ENCODE measurements at regions not wholly inside any gene's neighbourhood (a gene's known extent, or its start where the extent isn't known, plus 50 kb on each side); places are given as distances from the start of the nearest gene placed in this dataset.
"Not testable (repeated sequence)": the region's sequence is repeated elsewhere in the genome, so short reads cannot be mapped to it uniquely, and the experiment has no call there.

DNA sequence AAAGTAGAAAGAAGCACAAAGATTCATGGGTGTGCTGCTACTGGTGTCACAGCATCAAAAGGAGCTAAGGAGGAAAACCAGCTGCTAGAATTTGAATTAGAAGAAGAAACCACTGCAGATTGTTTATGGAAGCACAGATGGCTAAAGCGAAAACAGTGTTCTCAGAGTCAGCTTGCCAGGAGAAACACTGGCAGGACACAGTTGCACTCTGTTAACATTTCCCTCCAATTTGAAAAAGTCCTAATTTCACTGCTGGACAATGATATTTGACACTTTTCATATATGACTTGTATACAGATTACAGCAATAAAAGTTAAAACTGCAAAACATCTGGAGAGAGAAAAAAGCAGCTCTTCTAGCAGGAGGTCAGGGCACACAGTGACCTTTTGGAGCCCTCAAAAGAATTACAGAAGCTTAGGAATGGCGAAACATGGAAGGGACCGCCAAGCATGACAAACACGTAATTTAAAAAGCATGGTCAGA lies 314.5 kb downstream of the COL12A1 start:
- DNase-seq = peak in 1 of 2 donors; percentile 8
- H3K4me1 ChIP-seq (ENCODE audit: control insufficient read depth in 3 of 3, insufficient read depth in 2 of 3, low read depth in 1 of 3, low read length in 2 of 3) = no peaks in the 10 kb centered on the region
- no peak for FAIRE-seq
- H3K27ac ChIP-seq (ENCODE audit: low read depth in 1 of 3, low read length in 2 of 3) = no peak overlapping the region
- no peaks in the 10 kb centered on the region for H3K36me3 ChIP-seq (ENCODE audit: control insufficient read depth in 3 of 3, insufficient read depth in 2 of 3, low read depth in 1 of 3, low read length in 3 of 3)
- H3K9me3 ChIP-seq (ENCODE audit: control insufficient read depth in 2 of 2, insufficient read depth in 1 of 2, low read depth in 1 of 2, low read length in 1 of 2) = no peaks in the 10 kb centered on the region
- 57 to 87% (median 69%) methylated on average over 4 of the region's 4 CpGs for WGBS, 3 donors
- no peaks in the 10 kb centered on the region for H3K27me3 ChIP-seq (ENCODE audit: control insufficient read depth in 3 of 3, insufficient read depth in 3 of 3, low read length in 3 of 3)
- H3K4me3 ChIP-seq (ENCODE audit: low read depth in 1 of 3, low read length in 3 of 3) = no peak overlapping the region

DNA sequence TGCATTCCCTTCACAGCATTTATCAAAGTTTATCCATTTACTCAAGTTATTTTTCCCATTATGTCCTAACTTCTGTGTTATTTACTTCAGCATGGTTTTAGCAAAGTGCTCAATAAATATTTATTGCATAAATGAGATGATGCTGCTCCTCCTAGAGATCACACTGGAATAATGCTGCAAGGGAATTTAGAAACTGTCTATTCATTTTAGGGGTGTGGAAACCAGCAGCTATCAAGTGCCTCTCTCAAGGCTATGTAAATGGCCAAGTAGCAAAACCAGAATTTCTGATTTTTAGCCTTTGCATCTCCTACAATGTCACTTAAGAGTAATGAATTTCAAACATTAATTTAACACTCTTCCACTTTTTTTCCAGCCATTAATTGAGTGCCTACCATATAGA lies 316.2 kb downstream of the COL12A1 start:
- no peak overlapping the region for H3K4me3 ChIP-seq (ENCODE audit: low read depth in 1 of 3, low read length in 3 of 3)
- H3K27ac ChIP-seq (ENCODE audit: low read depth in 1 of 3, low read length in 2 of 3) = no peak overlapping the region
- H3K4me1 ChIP-seq (ENCODE audit: control insufficient read depth in 3 of 3, insufficient read depth in 2 of 3, low read depth in 1 of 3, low read length in 2 of 3) = no peaks in the 10 kb centered on the region
- H3K36me3 ChIP-seq (ENCODE audit: control insufficient read depth in 3 of 3, insufficient read depth in 2 of 3, low read depth in 1 of 3, low read length in 3 of 3) = no peaks in the 10 kb centered on the region
- H3K27me3 ChIP-seq (ENCODE audit: control insufficient read depth in 3 of 3, insufficient read depth in 3 of 3, low read length in 3 of 3) = no peaks in the 10 kb centered on the region
- no peak for FAIRE-seq
- no peaks in the 10 kb centered on the region for H3K9me3 ChIP-seq (ENCODE audit: control insufficient read depth in 2 of 2, insufficient read depth in 1 of 2, low read depth in 1 of 2, low read length in 1 of 2)
- DNase-seq = no peak

DNA sequence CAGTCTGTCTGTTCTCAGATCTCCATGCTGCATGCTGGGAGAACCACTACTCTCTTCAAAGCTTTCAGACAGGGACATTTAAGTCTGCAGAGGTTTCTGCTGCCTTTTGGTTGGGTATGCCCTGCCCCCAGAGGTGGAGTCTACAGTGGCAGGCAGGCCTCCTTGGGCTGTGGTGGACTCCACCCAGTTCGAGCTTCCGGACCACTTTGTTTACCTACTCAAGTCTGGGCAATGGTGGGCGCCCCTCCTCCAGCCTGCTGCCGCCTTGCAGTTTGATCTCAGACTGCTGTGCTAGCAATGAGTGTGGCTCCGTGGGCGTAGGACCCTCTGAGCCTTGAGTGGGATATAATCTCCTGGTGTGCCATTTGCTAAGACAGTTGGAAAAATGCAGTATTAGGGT lies 317.1 kb downstream of the COL12A1 start:
- WGBS, 3 donors = 75% methylated on average over 6 of the region's 6 CpGs
- not testable (repeated sequence) for H3K9me3 ChIP-seq (ENCODE audit: control insufficient read depth in 2 of 2, insufficient read depth in 1 of 2, low read depth in 1 of 2, low read length in 1 of 2); H3K27ac ChIP-seq (ENCODE audit: low read depth in 1 of 3, low read length in 2 of 3); FAIRE-seq; DNase-seq; H3K27me3 ChIP-seq (ENCODE audit: control insufficient read depth in 3 of 3, insufficient read depth in 3 of 3, low read length in 3 of 3); H3K4me3 ChIP-seq (ENCODE audit: low read depth in 1 of 3, low read length in 3 of 3); H3K4me1 ChIP-seq (ENCODE audit: control insufficient read depth in 3 of 3, insufficient read depth in 2 of 3, low read depth in 1 of 3, low read length in 2 of 3); H3K36me3 ChIP-seq (ENCODE audit: control insufficient read depth in 3 of 3, insufficient read depth in 2 of 3, low read depth in 1 of 3, low read length in 3 of 3)

DNA sequence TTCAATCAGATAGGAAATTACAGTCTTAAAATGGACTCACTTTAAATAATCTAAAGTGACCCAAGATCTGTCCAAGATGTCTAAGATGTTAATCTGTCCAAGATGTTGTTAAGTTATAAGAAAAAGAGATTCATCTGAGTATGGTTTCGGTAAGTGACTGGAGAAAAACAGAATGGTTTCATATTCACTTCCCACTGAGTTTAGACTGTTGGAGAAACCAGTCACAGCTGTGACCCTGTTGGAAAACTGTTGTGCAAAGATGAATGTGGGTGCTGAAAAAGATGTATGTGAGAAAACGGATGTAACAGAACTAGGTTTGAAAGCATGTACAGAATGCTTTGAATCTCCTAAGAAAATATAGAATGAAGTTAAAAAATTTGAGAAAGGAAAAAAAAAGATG lies 325.9 kb downstream of the COL12A1 start:
- no peaks in the 10 kb centered on the region for H3K9me3 ChIP-seq (ENCODE audit: control insufficient read depth in 2 of 2, insufficient read depth in 1 of 2, low read depth in 1 of 2, low read length in 1 of 2)

DNA sequence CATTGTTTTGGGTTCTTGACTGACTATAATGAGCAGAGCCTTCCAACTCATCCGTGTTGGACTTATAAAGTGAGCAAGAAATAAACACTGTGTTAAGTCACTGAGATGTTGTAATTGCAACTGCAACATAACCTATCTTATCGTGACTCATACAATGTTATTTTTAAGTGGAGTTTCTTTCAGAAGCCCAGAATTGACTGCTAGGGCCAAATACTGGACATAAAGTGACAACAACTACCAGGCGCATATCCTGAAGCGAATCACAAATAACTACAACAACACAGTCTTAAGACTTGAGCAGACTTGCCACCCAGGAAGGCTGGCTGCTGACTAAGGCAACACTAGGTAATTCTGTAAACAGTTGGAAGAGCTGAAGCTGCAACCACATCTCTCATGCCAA lies 326.6 kb downstream of the COL12A1 start:
- Histone ChIP-seq H3K4me1 (ENCODE audit: control insufficient read depth in 3 of 3, insufficient read depth in 2 of 3, low read depth in 1 of 3, low read length in 2 of 3) (no peaks in the 10 kb centered on the region), H3K36me3 (ENCODE audit: control insufficient read depth in 3 of 3, insufficient read depth in 2 of 3, low read depth in 1 of 3, low read length in 3 of 3) (no peaks in the 10 kb centered on the region), H3K27ac (ENCODE audit: low read depth in 1 of 3, low read length in 2 of 3) (no peak overlapping the region), H3K9me3 (ENCODE audit: control insufficient read depth in 2 of 2, insufficient read depth in 1 of 2, low read depth in 1 of 2, low read length in 1 of 2) (no peaks in the 10 kb centered on the region), H3K27me3 (ENCODE audit: control insufficient read depth in 3 of 3, insufficient read depth in 3 of 3, low read length in 3 of 3) (no peaks in the 10 kb centered on the region), H3K4me3 (ENCODE audit: low read depth in 1 of 3, low read length in 3 of 3) (no peak overlapping the region)
- WGBS, 3 donors = 69 to 86% (median 85%) methylated on average over 4 of the region's 4 CpGs
- DNase-seq (no peak), FAIRE-seq (no peak)

More for the DNA sequence above, 325.9 kb downstream of the COL12A1 start:
- DNase-seq = no peak
- no peak overlapping the region for H3K4me3 ChIP-seq (ENCODE audit: low read depth in 1 of 3, low read length in 3 of 3)
- 69 to 86% (median 76%) methylated on average over 2 of the region's 2 CpGs for WGBS, 3 donors
- H3K27ac ChIP-seq (ENCODE audit: low read depth in 1 of 3, low read length in 2 of 3) = no peak overlapping the region
- H3K27me3 ChIP-seq (ENCODE audit: control insufficient read depth in 3 of 3, insufficient read depth in 3 of 3, low read length in 3 of 3) = no peaks in the 10 kb centered on the region
- H3K4me1 ChIP-seq (ENCODE audit: control insufficient read depth in 3 of 3, insufficient read depth in 2 of 3, low read depth in 1 of 3, low read length in 2 of 3) = no peaks in the 10 kb centered on the region
- H3K36me3 ChIP-seq (ENCODE audit: control insufficient read depth in 3 of 3, insufficient read depth in 2 of 3, low read depth in 1 of 3, low read length in 3 of 3) = no peaks in the 10 kb centered on the region
- no peak for FAIRE-seq

DNA sequence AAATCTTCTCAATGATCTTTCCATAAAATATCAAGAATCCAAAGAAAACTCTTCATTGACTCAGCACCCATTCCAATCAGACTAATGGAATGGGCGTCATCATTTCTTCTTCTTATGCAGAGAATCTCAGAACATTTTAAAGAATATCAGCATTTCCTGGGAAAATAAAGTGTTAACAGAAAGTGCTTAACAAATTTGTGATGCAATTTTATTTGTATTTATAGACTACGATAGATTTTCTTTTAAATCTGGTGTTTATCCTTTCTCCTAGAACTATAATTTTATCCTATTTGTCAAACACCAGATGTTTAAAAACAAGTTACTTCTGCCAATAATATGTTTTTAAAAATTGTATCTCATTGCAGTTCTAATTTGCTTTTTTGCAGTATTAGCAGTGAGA lies 330.7 kb downstream of the COL12A1 start:
- no peak overlapping the region for H3K4me3 ChIP-seq (ENCODE audit: low read depth in 1 of 3, low read length in 3 of 3)
- FAIRE-seq (no peak), DNase-seq (no peak)
- H3K4me1 ChIP-seq (ENCODE audit: control insufficient read depth in 3 of 3, insufficient read depth in 2 of 3, low read depth in 1 of 3, low read length in 2 of 3) = no peaks in the 10 kb centered on the region
- H3K9me3 ChIP-seq (ENCODE audit: control insufficient read depth in 2 of 2, insufficient read depth in 1 of 2, low read depth in 1 of 2, low read length in 1 of 2) = no peaks in the 10 kb centered on the region
- no peak overlapping the region for H3K27ac ChIP-seq (ENCODE audit: low read depth in 1 of 3, low read length in 2 of 3)
- WGBS, 3 donors = 79 to 91% (median 83%) methylated on average over 2 of the region's 2 CpGs
- H3K27me3 ChIP-seq (ENCODE audit: control insufficient read depth in 3 of 3, insufficient read depth in 3 of 3, low read length in 3 of 3) = no peaks in the 10 kb centered on the region
- no peaks in the 10 kb centered on the region for H3K36me3 ChIP-seq (ENCODE audit: control insufficient read depth in 3 of 3, insufficient read depth in 2 of 3, low read depth in 1 of 3, low read length in 3 of 3)

DNA sequence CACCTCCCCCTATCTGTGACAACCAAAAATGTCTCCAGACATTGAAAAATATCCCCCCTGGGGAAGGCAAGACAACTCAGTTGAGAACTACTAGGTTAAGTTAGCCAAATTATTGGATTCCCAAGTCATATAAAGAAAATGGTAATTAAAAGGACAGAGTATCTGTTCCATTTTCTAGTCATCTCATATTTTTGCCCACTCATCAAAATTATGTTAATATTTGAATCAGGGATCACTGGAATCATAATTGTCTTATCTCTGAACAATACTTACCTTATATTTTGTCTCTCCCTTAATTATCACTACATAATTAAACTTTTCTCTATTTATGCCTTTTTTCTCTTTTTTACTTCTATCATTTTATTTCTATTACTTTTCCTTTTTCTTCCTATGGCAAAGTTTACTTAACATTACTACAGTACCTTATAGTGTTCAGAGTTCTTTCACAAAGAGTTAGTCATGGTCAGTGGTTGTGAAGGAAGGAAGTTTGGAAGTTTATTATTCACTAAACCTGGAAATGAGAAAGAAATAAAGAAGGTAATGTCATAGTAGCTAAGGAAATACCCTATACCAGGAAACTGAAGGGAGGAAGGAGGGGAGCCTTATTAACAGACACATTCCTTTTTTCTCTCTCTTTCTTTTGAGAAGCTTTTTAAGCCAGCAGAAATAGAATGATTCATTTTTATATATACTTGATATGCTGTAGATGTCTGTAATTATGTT lies 332.9 kb downstream of the COL12A1 start:
- FAIRE-seq = no peak
- H3K36me3 ChIP-seq (ENCODE audit: control insufficient read depth in 3 of 3, insufficient read depth in 2 of 3, low read depth in 1 of 3, low read length in 3 of 3) = no peaks in the 10 kb centered on the region

DNA sequence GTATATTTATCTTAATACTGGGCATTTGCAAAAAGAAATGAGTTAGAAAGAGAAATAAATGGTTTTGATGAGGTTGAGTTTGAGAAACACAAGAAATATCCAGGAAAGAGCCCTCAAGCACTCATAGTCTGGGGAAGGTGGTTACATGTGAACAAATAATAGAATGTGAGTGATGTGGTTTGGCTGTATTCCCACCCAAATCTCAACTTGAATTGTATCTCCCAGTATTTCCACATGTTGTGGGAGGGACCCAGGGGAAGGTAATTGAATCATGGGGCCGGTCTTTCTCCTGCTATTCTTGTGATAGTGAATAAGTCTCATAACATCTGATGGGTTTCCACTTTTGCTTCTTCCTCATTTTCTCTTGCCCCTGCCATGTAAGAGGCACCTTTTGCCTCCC lies 334.1 kb downstream of the COL12A1 start:
- FAIRE-seq (no peak), DNase-seq (no peak)
- no peak overlapping the region for H3K27ac ChIP-seq (ENCODE audit: low read depth in 1 of 3, low read length in 2 of 3)
- no peaks in the 10 kb centered on the region for H3K36me3 ChIP-seq (ENCODE audit: control insufficient read depth in 3 of 3, insufficient read depth in 2 of 3, low read depth in 1 of 3, low read length in 3 of 3)
- no peak overlapping the region for H3K4me3 ChIP-seq (ENCODE audit: low read depth in 1 of 3, low read length in 3 of 3)
- H3K27me3 ChIP-seq (ENCODE audit: control insufficient read depth in 3 of 3, insufficient read depth in 3 of 3, low read length in 3 of 3) = no peaks in the 10 kb centered on the region
- no peaks in the 10 kb centered on the region for H3K4me1 ChIP-seq (ENCODE audit: control insufficient read depth in 3 of 3, insufficient read depth in 2 of 3, low read depth in 1 of 3, low read length in 2 of 3)
- H3K9me3 ChIP-seq (ENCODE audit: control insufficient read depth in 2 of 2, insufficient read depth in 1 of 2, low read depth in 1 of 2, low read length in 1 of 2) = no peaks in the 10 kb centered on the region
- WGBS, 3 donors = 83 to 92% (median 87%) methylated on average over 1 of the region's 1 CpG

More for the DNA sequence above, 332.9 kb downstream of the COL12A1 start:
- DNase-seq = no peak
- no peaks in the 10 kb centered on the region for H3K9me3 ChIP-seq (ENCODE audit: control insufficient read depth in 2 of 2, insufficient read depth in 1 of 2, low read depth in 1 of 2, low read length in 1 of 2)
- no peak overlapping the region for H3K27ac ChIP-seq (ENCODE audit: low read depth in 1 of 3, low read length in 2 of 3)
- H3K27me3 ChIP-seq (ENCODE audit: control insufficient read depth in 3 of 3, insufficient read depth in 3 of 3, low read length in 3 of 3) = no peaks in the 10 kb centered on the region
- H3K4me1 ChIP-seq (ENCODE audit: control insufficient read depth in 3 of 3, insufficient read depth in 2 of 3, low read depth in 1 of 3, low read length in 2 of 3) = no peaks in the 10 kb centered on the region
- H3K4me3 ChIP-seq (ENCODE audit: low read depth in 1 of 3, low read length in 3 of 3) = no peak overlapping the region

DNA sequence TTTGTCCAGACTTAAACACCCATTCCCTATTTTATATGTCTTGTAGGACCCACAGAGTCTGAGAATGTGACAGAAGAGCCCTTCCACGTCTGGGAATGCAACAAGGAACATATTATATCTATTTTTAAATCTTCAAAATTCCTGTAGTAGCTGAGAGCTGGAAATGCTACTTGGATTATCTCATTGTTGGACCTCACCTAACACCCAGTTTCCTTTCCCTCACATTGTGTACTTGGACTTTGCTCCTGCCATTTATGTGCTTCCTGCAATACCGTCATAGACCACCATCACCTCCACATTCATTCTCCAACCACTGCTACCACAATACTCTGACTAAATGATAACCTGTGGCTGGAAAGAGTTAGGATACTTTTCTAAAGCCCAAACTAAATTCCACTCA lies 335.4 kb downstream of the COL12A1 start:
- no peaks in the 10 kb centered on the region for H3K4me1 ChIP-seq (ENCODE audit: control insufficient read depth in 3 of 3, insufficient read depth in 2 of 3, low read depth in 1 of 3, low read length in 2 of 3)
- H3K36me3 ChIP-seq (ENCODE audit: control insufficient read depth in 3 of 3, insufficient read depth in 2 of 3, low read depth in 1 of 3, low read length in 3 of 3) = no peaks in the 10 kb centered on the region
- no peaks in the 10 kb centered on the region for H3K27me3 ChIP-seq (ENCODE audit: control insufficient read depth in 3 of 3, insufficient read depth in 3 of 3, low read length in 3 of 3)
- no peaks in the 10 kb centered on the region for H3K9me3 ChIP-seq (ENCODE audit: control insufficient read depth in 2 of 2, insufficient read depth in 1 of 2, low read depth in 1 of 2, low read length in 1 of 2)
- no peak overlapping the region for H3K27ac ChIP-seq (ENCODE audit: low read depth in 1 of 3, low read length in 2 of 3)
- WGBS, 3 donors = 3 to 39% (median 12%) methylated on average over 2 of the region's 2 CpGs
- FAIRE-seq (no peak), DNase-seq (no peak)
- H3K4me3 ChIP-seq (ENCODE audit: low read depth in 1 of 3, low read length in 3 of 3) = no peak overlapping the region

All from small intestine (tissue), 7 donors.